ENCODE measurements at regions not wholly inside any gene's neighbourhood (a gene's known extent, or its start where the extent isn't known, plus 50 kb on each side); places are given as distances from the start of the nearest gene placed in this dataset.

DNA sequence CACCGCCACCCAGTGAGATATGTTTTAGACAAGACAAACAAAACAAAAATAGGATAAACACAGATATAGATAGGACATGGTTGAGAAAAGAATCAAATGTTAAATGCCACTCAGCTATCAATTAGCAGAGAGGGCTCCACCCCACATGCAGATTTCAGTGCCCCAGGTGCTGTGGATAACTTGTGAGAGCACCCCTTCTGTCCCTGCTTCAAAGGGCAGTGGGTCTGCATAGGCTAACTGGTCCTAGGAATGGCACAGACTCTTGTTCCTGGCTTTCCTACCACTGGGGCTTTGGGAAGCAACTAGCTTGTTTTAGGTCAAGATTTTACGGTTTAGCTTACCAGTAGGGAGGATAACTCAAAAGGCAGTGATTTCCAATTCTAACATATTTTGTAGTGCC, 460.3 kb downstream of the TSHZ3 start:
- TF ChIP-seq ARNT (IDR thresholded peaks at IDR 0.05): no peak
- no peak for TF ChIP-seq ZNF384 (IDR thresholded peaks at IDR 0.05)
- no peak for TF ChIP-seq HDGF (IDR thresholded peaks at IDR 0.05; ENCODE audit: borderline replicate concordance)
- TF ChIP-seq FOXM1 (IDR thresholded peaks at IDR 0.05; ENCODE audit: borderline replicate concordance): no peak

Data from HEK293T (cell line).